ENCODE measurements at regions not wholly inside any gene's neighbourhood (a gene's known extent, or its start where the extent isn't known, plus 50 kb on each side); places are given as distances from the start of the nearest gene placed in this dataset.

DNA sequence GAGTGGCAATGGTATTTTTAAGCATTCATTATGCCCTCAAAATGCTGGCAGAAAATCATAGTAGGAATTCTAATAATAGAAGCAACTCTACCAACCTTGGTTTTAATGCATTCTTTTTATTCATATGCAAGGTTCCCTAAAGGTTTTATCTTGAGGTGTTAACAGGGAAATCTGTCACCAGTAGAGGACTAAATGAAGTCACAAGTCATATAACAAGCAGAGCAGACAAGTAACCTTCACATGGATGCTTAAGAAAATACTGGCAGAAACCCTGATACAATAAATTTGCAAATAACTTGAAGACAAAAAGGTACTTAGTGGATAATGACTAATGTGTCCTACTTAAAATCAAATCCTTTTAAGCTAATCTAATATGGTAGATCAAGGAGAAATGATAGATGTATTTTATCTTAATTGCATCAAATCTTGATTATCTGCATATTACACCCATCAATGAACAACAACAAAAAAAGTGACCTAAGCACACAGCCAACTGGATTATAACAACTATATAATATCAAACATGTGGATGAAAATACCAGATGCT lies 73.3 kb downstream of the RFC3 start:
- TF ChIP-seq POLR2A (IDR thresholded peaks at IDR 0.05) = no peak
- TF ChIP-seq, protein P1, sequence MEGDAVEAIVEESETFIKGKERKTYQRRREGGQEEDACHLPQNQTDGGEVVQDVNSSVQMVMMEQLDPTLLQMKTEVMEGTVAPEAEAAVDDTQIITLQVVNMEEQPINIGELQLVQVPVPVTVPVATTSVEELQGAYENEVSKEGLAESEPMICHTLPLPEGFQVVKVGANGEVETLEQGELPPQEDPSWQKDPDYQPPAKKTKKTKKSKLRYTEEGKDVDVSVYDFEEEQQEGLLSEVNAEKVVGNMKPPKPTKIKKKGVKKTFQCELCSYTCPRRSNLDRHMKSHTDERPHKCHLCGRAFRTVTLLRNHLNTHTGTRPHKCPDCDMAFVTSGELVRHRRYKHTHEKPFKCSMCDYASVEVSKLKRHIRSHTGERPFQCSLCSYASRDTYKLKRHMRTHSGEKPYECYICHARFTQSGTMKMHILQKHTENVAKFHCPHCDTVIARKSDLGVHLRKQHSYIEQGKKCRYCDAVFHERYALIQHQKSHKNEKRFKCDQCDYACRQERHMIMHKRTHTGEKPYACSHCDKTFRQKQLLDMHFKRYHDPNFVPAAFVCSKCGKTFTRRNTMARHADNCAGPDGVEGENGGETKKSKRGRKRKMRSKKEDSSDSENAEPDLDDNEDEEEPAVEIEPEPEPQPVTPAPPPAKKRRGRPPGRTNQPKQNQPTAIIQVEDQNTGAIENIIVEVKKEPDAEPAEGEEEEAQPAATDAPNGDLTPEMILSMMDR (IDR thresholded peaks at IDR 0.05) = no peak

All from testis (tissue), 2 donors.